WTC11 (cell line): ENCODE measurements at regions not wholly inside any gene's neighbourhood (a gene's known extent, or its start where the extent isn't known, plus 50 kb on each side); places are given as distances from the start of the nearest gene placed in this dataset.

Experiments used
- ATF3 ChIP-seq: sonication (generic); formaldehyde crosslinking; conservative IDR thresholded peaks from 2 replicates; pipeline ENCODE4 v1.8.1; 2022; ENCODE audit warnings: mild to moderate bottlenecking, missing genetic modification reagents
- CREB1 ChIP-seq: sonication (generic); formaldehyde crosslinking; IDR thresholded peaks from 2 replicates; pipeline ENCODE4 v1.8.0; 2023; ENCODE audit warnings: mild to moderate bottlenecking, missing genetic modification reagents
- CTCF ChIP-seq: fragments of 200-600 bp; IDR thresholded peaks from 2 replicates; pipeline ENCODE4 v1.8.0; 2022; ENCODE audit warnings: antibody characterized with exemption
- GRHL2 ChIP-seq: fragments of 250-450 bp; sonication (Bioruptor Pico); IDR thresholded peaks from 2 replicates; pipeline ENCODE4 v1.8.0; 2022; ENCODE audit warnings: mild to moderate bottlenecking, moderate library complexity; ENCODE audit not compliant: insufficient replicate concordance, severe bottlenecking
- HMGA2 ChIP-seq: fragments of 250-450 bp; sonication (Bioruptor Pico); IDR thresholded peaks from 2 replicates; pipeline ENCODE4 v1.4.0; 2021; ENCODE audit warnings: mild to moderate bottlenecking, moderate library complexity
- HMGXB4 ChIP-seq: sonication (generic); formaldehyde crosslinking; IDR thresholded peaks from 2 replicates; pipeline ENCODE4 v1.8.1; 2023; ENCODE audit warnings: mild to moderate bottlenecking, moderate library complexity, missing genetic modification reagents
- MAX ChIP-seq: sonication (generic); formaldehyde crosslinking; IDR thresholded peaks from 2 replicates; pipeline ENCODE4 v1.8.0; 2022; ENCODE audit warnings: mild to moderate bottlenecking, missing genetic modification reagents
- MXD4 ChIP-seq: fragments of 250-450 bp; sonication (Bioruptor Pico); IDR thresholded peaks from 2 replicates; pipeline ENCODE4 v1.8.0; 2021; ENCODE audit warnings: mild to moderate bottlenecking, moderate library complexity, borderline replicate concordance
- NR2C2 ChIP-seq: sonication (generic); formaldehyde crosslinking; IDR thresholded peaks from 2 replicates; pipeline ENCODE4 v1.8.0; 2022; ENCODE audit warnings: mild to moderate bottlenecking, missing genetic modification reagents
- RORB ChIP-seq: fragments of 250-450 bp; sonication (Bioruptor Pico); IDR thresholded peaks from 2 replicates; pipeline ENCODE4 v1.9.0; 2021; ENCODE audit warnings: mild to moderate bottlenecking
- SP1 ChIP-seq: sonication (generic); formaldehyde crosslinking; conservative IDR thresholded peaks from 2 replicates; pipeline ENCODE4 v1.8.1; 2022; ENCODE audit warnings: missing genetic modification reagents
- TCF7 ChIP-seq: sonication (generic); formaldehyde crosslinking; IDR thresholded peaks from 2 replicates; pipeline ENCODE4 v1.8.0; 2022; ENCODE audit warnings: mild to moderate bottlenecking, low read depth, missing genetic modification reagents, moderate library complexity
- ZBTB21 ChIP-seq: sonication (generic); formaldehyde crosslinking; IDR thresholded peaks from 2 replicates; pipeline ENCODE4 v1.8.1; 2023; ENCODE audit warnings: mild to moderate bottlenecking, missing genetic modification reagents, borderline replicate concordance
- ZNF512 ChIP-seq: sonication (generic); formaldehyde crosslinking; IDR thresholded peaks from 2 replicates; pipeline ENCODE4 v1.8.1; 2022; ENCODE audit warnings: missing genetic modification reagents, borderline replicate concordance

- TF ChIP-seq RORB (no peak), CREB1 (CRISPR knock-in tag) (no peak), CTCF (no peak), SP1 (CRISPR knock-in tag) (no peak), ZBTB21 (CRISPR knock-in tag) (no peak), MAX (CRISPR knock-in tag) (no peak), ZNF512 (no peak), HMGA2 (CRISPR knock-in tag) (no peak), ATF3 (CRISPR knock-in tag) (no peak), TCF7 (CRISPR knock-in tag) (no peak), GRHL2 (CRISPR knock-in tag) (no peak), MXD4 (CRISPR knock-in tag) (no peak), NR2C2 (CRISPR knock-in tag) (no peak), HMGXB4 (CRISPR knock-in tag) (no peak)
These were observed 385.6 kb downstream of the SHQ1 start for GRCh38 chr3:72462595-72463011.
